NT2/D1 (cell line): ENCODE measurements at regions not wholly inside any gene's neighbourhood (a gene's known extent, or its start where the extent isn't known, plus 50 kb on each side); places are given as distances from the start of the nearest gene placed in this dataset.

Experiments used
- DNase-seq: peaks from one replicate; pipeline ENCODE4 v3.0.0-alpha.2; 2011; ENCODE audit warnings: low read depth, low spot score
- H3K27me3 ChIP-seq: 2 replicates; pipeline ENCODE4 v1.6.0; 2011; ENCODE audit warnings: mild to moderate bottlenecking; ENCODE audit not compliant: insufficient read length, insufficient read depth
- H3K36me3 ChIP-seq: 2 replicates; pipeline ENCODE4 v1.6.1; 2011; ENCODE audit warnings: mild to moderate bottlenecking, low read length, mixed read lengths; ENCODE audit not compliant: insufficient read depth, insufficient read length
- H3K4me1 ChIP-seq: 2 replicates; pipeline ENCODE4 v1.5.1; 2011; ENCODE audit not compliant: insufficient read depth, insufficient read length
- H3K4me3 ChIP-seq: 2 replicates; pipeline ENCODE4 v1.5.1; 2011; ENCODE audit warnings: low read depth; ENCODE audit not compliant: insufficient read length
- H3K9ac ChIP-seq: 2 replicates; pipeline ENCODE4 v1.6.0; 2011; ENCODE audit warnings: low read depth; ENCODE audit not compliant: insufficient read length
- H3K9me3 ChIP-seq: 2 replicates; pipeline ENCODE4 v1.5.1; 2011; ENCODE audit warnings: mild to moderate bottlenecking, low read length; ENCODE audit not compliant: insufficient read depth
- SUZ12 ChIP-seq: IDR thresholded peaks from 2 replicates; pipeline ENCODE4 v1.6.1; 2011; ENCODE audit not compliant: insufficient read length, insufficient read depth; ENCODE audit errors: extremely low read depth
- YY1 ChIP-seq: IDR thresholded peaks from 2 replicates; pipeline ENCODE4 v1.6.1; 2011; ENCODE audit not compliant: insufficient read length, insufficient read depth
- ZNF274 ChIP-seq: IDR thresholded peaks from 2 replicates; pipeline ENCODE4 v1.6.1; 2011; ENCODE audit warnings: mild to moderate bottlenecking, low read depth, low read length

- no peak overlapping the region for H3K4me3 ChIP-seq
- H3K4me1 ChIP-seq: no peaks in the 10 kb centered on the region
- no peaks in the 10 kb centered on the region for H3K27me3 ChIP-seq
- H3K9me3 ChIP-seq: no peaks in the 10 kb centered on the region
- DNase-seq: no peak
- no peaks in the 10 kb centered on the region for H3K36me3 ChIP-seq
- H3K9ac ChIP-seq: no peak overlapping the region
- TF ChIP-seq SUZ12 (no peak), ZNF274 (no peak), YY1 (no peak)
Measured at GRCh38 chr1:108072212-108072611, 107.2 kb upstream of the VAV3 start.

GRCh38 chr1:108071601-108072000 is 106.6 kb upstream of the VAV3 start:
- no peaks in the 10 kb centered on the region for H3K4me1 ChIP-seq
- H3K9me3 ChIP-seq: no peaks in the 10 kb centered on the region
- no peak for TF ChIP-seq SUZ12
- no peak for TF ChIP-seq YY1
- no peak for TF ChIP-seq ZNF274
- H3K27me3 ChIP-seq: no peaks in the 10 kb centered on the region
- no peak overlapping the region for H3K9ac ChIP-seq
- DNase-seq: no peak
- H3K36me3 ChIP-seq: no peaks in the 10 kb centered on the region
- H3K4me3 ChIP-seq: no peak overlapping the region

GRCh38 chr1:108070662-108071061 is 105.7 kb upstream of the VAV3 start:
- Histone ChIP-seq H3K36me3 (no peaks in the 10 kb centered on the region), H3K9me3 (no peaks in the 10 kb centered on the region), H3K4me1 (no peaks in the 10 kb centered on the region), H3K27me3 (no peaks in the 10 kb centered on the region), H3K9ac (no peak overlapping the region), H3K4me3 (no peak overlapping the region)
- DNase-seq: no peak
- no peak for TF ChIP-seq SUZ12
- no peak for TF ChIP-seq ZNF274
- TF ChIP-seq YY1: no peak

GRCh38 chr1:108067884-108068540 is 103.0 kb upstream of the VAV3 start:
- no peak for DNase-seq
- H3K4me3 ChIP-seq: no peak overlapping the region

GRCh38 chr1:108066808-108067207 is 101.8 kb upstream of the VAV3 start:
- no peak for DNase-seq
- TF ChIP-seq ZNF274 (no peak), SUZ12 (no peak), YY1 (no peak)
- Histone ChIP-seq H3K4me1 (no peaks in the 10 kb centered on the region), H3K27me3 (no peaks in the 10 kb centered on the region), H3K9ac (no peak overlapping the region), H3K4me3 (no peak overlapping the region), H3K36me3 (no peaks in the 10 kb centered on the region), H3K9me3 (peaks cover 2% of the 10 kb centered on the region; the same call in 1 of the 2 replicates)

More at GRCh38 chr1:108067884-108068540, 103.0 kb upstream of the VAV3 start:
- Histone ChIP-seq H3K9me3 (no peaks in the 10 kb centered on the region), H3K36me3 (no peaks in the 10 kb centered on the region), H3K27me3 (no peaks in the 10 kb centered on the region), H3K4me1 (no peaks in the 10 kb centered on the region), H3K9ac (no peak overlapping the region)
- no peak for TF ChIP-seq SUZ12
- no peak for TF ChIP-seq ZNF274

- Histone ChIP-seq H3K4me1 (no peaks in the 10 kb centered on the region), H3K27me3 (no peaks in the 10 kb centered on the region), H3K4me3 (no peak overlapping the region), H3K36me3 (no peaks in the 10 kb centered on the region), H3K9me3 (peaks cover 4% of the 10 kb centered on the region; the same call in 1 of the 2 replicates), H3K9ac (no peak overlapping the region)
- no peak for DNase-seq
- TF ChIP-seq ZNF274: no peak
- TF ChIP-seq YY1: no peak
- TF ChIP-seq SUZ12: no peak
Measured at GRCh38 chr1:108064255-108064654, 99.3 kb upstream of the VAV3 start.

- no peak for TF ChIP-seq ZNF274
- TF ChIP-seq YY1: no peak
- no peak for TF ChIP-seq SUZ12
- DNase-seq: no peak
- no peaks in the 10 kb centered on the region for H3K36me3 ChIP-seq
Measured at GRCh38 chr1:108063703-108064102, 98.7 kb upstream of the VAV3 start.

GRCh38 chr1:108059945-108060344 is 95.0 kb upstream of the VAV3 start:
- H3K4me3 ChIP-seq: no peak overlapping the region
- DNase-seq: no peak
- H3K4me1 ChIP-seq: no peaks in the 10 kb centered on the region
- TF ChIP-seq YY1: no peak
- TF ChIP-seq SUZ12: no peak
- no peak for TF ChIP-seq ZNF274
- peaks cover 4% of the 10 kb centered on the region; the same call in 1 of the 2 replicates for H3K9me3 ChIP-seq
- no peak overlapping the region for H3K9ac ChIP-seq
- H3K27me3 ChIP-seq: no peaks in the 10 kb centered on the region
- H3K36me3 ChIP-seq: no peaks in the 10 kb centered on the region

More at GRCh38 chr1:108063703-108064102, 98.7 kb upstream of the VAV3 start:
- Histone ChIP-seq H3K27me3 (no peaks in the 10 kb centered on the region), H3K4me1 (no peaks in the 10 kb centered on the region), H3K4me3 (no peak overlapping the region), H3K9ac (no peak overlapping the region), H3K9me3 (peaks cover 4% of the 10 kb centered on the region; the same call in 1 of the 2 replicates)
